Calu3 (cell line): ENCODE measurements at regions not wholly inside any gene's neighbourhood (a gene's known extent, or its start where the extent isn't known, plus 50 kb on each side); places are given as distances from the start of the nearest gene placed in this dataset.

Experiments
- BruUV-seq: library from RNA; stranded (reverse); fragments of 400-500 nt; replicated peaks from 2 replicates; lab custom pipeline; 2021; lab: Mats Ljungman, UMichigan
- CTCF ChIA-PET: fragments of 300-600 bp; sonication (Branson Sonifier 250); formaldehyde crosslinking; loops from one replicate; lab custom pipeline; 2022; ENCODE audit warnings: antibody characterized with exemption; lab: Charles Lee
- DNase-seq: peaks from one replicate; pipeline ENCODE4 v3.0.0; 2022
- H3K27ac Mint-ChIP-seq: one replicate; pipeline ENCODE4 v1.8.0; 2022; ENCODE audit warnings: mixed read lengths; ENCODE audit not compliant: unreplicated experiment
- H3K27me3 Mint-ChIP-seq: one replicate; pipeline ENCODE4 v1.8.0; 2022; ENCODE audit warnings: mixed read lengths; ENCODE audit not compliant: unreplicated experiment
- H3K36me3 Mint-ChIP-seq: one replicate; pipeline ENCODE4 v1.8.0; 2022; ENCODE audit warnings: mild to moderate bottlenecking, moderate library complexity, mixed read lengths; ENCODE audit not compliant: insufficient read depth, unreplicated experiment
- H3K4me1 Mint-ChIP-seq: one replicate; pipeline ENCODE4 v1.8.0; 2022; ENCODE audit warnings: mild to moderate bottlenecking, low read depth, mixed read lengths; ENCODE audit not compliant: unreplicated experiment
- H3K4me3 Mint-ChIP-seq: one replicate; pipeline ENCODE4 v1.8.0; 2022; ENCODE audit warnings: mild to moderate bottlenecking, low read depth, moderate library complexity, mixed read lengths; ENCODE audit not compliant: unreplicated experiment
- H3K9me3 Mint-ChIP-seq: one replicate; pipeline ENCODE4 v1.8.0; 2022; ENCODE audit warnings: low read depth, mixed read lengths; ENCODE audit not compliant: unreplicated experiment
- intact Hi-C: fragments of 100-400 bp; cut with micrococcal nuclease; formaldehyde crosslinking; loops from one replicate; pipeline ENCODE4 v1.10.0; 2022; ENCODE audit not compliant: unreplicated experiment
- TF ChIP-seq, protein P1 (sequence below): fragments of 200-600 bp; IDR thresholded peaks from one replicate; pipeline ENCODE4 v1.8.0; 2022; ENCODE audit warnings: antibody characterized with exemption; ENCODE audit not compliant: unreplicated experiment

DNA sequence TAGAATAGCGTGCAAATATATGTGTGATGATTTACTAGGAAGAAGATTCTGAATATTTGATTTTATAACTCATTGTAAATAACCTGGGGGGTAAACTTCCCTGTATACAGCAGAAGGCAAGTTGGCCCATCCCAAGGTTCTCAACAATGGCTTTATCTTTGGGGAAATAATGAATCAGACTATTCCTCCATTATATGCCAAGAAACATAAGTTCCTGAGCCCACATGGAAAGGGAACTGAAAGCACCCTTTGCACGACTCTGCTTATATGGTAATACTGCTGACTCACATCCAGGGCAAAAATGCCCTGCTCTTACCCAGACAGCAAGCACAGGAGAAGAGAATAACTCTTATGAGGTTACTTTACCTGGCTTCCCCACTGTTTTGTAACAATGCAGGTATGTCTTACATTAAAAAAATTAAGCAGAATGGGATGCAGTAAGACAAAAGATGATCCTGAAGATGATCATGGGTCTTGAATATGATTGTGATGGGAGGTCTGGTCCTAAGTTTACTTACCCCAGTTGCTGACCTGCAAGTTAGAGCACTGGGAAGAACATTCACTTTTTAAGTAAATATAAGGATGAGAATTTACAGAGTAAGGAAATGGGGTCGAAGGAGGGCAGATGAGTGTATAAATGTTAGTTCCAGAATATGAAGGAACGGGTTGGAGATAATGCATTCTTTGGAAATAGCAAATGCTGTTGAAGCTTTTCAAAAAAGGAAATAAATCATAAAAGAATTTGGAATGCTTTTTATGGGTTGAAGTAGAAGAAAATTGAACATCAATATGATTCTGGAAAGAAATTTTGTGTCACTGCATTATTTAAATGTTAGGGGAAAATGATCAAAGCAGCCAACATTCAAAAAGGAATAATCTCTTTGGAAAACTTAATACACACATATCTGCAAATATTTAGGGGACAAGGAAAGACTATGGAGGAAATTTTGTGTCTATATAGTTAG lies 428.4 kb upstream of the MPDZ start:
- intact Hi-C loops, result no loop called here
- Mint-ChIP-seq H3K27me3 (no peaks in the 10 kb centered on the region), H3K27ac (no peak overlapping the region), H3K9me3 (peaks cover 5% of the 10 kb centered on the region), H3K4me1 (no peaks in the 10 kb centered on the region), H3K36me3 (no peaks in the 10 kb centered on the region), H3K4me3 (no peak overlapping the region)
- no TSS peak for BruUV-seq
- DNase-seq, result no peak
- TF ChIP-seq, protein P1, sequence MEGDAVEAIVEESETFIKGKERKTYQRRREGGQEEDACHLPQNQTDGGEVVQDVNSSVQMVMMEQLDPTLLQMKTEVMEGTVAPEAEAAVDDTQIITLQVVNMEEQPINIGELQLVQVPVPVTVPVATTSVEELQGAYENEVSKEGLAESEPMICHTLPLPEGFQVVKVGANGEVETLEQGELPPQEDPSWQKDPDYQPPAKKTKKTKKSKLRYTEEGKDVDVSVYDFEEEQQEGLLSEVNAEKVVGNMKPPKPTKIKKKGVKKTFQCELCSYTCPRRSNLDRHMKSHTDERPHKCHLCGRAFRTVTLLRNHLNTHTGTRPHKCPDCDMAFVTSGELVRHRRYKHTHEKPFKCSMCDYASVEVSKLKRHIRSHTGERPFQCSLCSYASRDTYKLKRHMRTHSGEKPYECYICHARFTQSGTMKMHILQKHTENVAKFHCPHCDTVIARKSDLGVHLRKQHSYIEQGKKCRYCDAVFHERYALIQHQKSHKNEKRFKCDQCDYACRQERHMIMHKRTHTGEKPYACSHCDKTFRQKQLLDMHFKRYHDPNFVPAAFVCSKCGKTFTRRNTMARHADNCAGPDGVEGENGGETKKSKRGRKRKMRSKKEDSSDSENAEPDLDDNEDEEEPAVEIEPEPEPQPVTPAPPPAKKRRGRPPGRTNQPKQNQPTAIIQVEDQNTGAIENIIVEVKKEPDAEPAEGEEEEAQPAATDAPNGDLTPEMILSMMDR, result no peak
- CTCF ChIA-PET, result no interaction called here

DNA sequence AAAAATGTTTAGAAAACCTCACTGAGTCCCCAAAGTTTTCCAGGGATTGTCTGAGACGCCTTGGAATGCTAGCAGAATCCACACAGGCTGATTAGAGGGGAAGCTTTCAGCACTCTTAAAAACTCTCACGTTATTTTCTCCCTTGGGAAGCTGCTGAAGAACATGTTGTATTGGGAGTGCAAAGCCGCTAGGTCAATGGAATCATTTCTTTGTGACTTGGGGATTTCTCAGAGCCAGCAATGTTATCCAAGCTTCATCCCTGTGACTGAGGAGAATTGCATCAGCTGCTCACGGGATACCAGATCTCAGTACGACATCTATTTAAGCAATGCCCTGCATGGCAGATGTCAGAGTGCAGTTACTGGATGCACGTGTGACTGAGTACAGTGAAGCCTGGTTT lies 426.4 kb upstream of the MPDZ start:
- intact Hi-C loops, result no loop called here
- no peaks in the 10 kb centered on the region for H3K36me3 Mint-ChIP-seq
- DNase-seq, result no peak
- no peak overlapping the region for H3K4me3 Mint-ChIP-seq
- no TSS peak for BruUV-seq
- H3K9me3 Mint-ChIP-seq, result peaks cover 5% of the 10 kb centered on the region
- CTCF ChIA-PET, result interaction anchor here (0.5 kb wide), 1 partner anchor 79 kb away, joined by 3 read pairs; no protein-coding TSS in a partner anchor
- H3K27ac Mint-ChIP-seq, result no peak overlapping the region
- no peaks in the 10 kb centered on the region for H3K4me1 Mint-ChIP-seq
- H3K27me3 Mint-ChIP-seq, result no peaks in the 10 kb centered on the region
- TF ChIP-seq, protein P1, result no peak

DNA sequence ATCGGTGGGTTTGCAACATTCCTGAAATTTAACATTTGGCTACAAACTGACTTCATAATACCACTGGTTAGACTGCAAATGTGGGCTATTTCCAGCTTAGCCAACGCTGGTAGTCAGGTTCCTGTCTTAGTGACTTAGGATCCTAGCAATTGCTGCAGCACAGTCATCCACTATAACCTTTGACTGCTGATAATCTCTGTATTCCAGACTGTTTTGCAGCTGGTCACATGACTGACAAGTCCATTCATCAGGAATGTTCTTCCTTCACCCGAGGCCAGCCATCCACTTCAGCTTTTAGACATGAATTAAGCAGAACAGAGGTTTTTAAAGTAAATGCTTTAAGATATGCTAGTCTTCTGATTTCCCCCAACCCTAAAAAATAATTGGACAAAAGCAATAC lies 425.9 kb upstream of the MPDZ start:
- DNase-seq, result no peak
- no TSS peak for BruUV-seq
- H3K27ac Mint-ChIP-seq, result no peak overlapping the region

DNA sequence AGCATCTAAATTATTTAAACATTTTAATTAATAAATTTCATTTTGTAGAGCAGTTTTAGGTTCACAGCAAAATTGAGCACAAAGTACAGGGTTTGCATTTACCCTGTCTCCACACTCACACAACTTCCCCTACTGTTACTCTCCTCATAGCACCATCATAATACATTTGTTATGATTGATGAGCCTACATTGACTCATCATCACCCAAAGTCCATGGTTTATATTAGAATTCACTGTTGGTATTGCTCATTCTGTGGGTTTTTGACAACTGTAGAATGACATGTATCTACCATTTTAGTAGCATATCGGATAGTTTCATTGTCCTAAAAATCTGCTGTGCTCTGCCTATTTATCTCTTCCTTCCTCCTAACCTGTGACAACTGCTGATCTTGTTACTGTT lies 411.1 kb upstream of the MPDZ start:
- no TSS peak for BruUV-seq
- Mint-ChIP-seq H3K27ac (no peak overlapping the region), H3K27me3 (peaks cover 13% of the 10 kb centered on the region), H3K4me3 (no peak overlapping the region), H3K4me1 (peaks cover 6% of the 10 kb centered on the region), H3K36me3 (no peaks in the 10 kb centered on the region), H3K9me3 (no peaks in the 10 kb centered on the region)
- CTCF ChIA-PET, result no interaction called here
- intact Hi-C loops, result no loop called here
- TF ChIP-seq, protein P1, result no peak
- no peak for DNase-seq

More for the DNA sequence above, 425.9 kb upstream of the MPDZ start:
- intact Hi-C loops, result no loop called here
- H3K4me1 Mint-ChIP-seq, result no peaks in the 10 kb centered on the region
- H3K36me3 Mint-ChIP-seq, result no peaks in the 10 kb centered on the region
- TF ChIP-seq, protein P1, result no peak
- H3K4me3 Mint-ChIP-seq, result no peak overlapping the region
- H3K27me3 Mint-ChIP-seq, result no peaks in the 10 kb centered on the region
- peaks cover 5% of the 10 kb centered on the region for H3K9me3 Mint-ChIP-seq
- CTCF ChIA-PET, result interaction anchor here (0.5 kb wide), 1 partner anchor 79 kb away, joined by 3 read pairs; no protein-coding TSS in a partner anchor
